CD14-positive monocyte (primary cell): ENCODE measurements at regions not wholly inside any gene's neighbourhood (a gene's known extent, or its start where the extent isn't known, plus 50 kb on each side); places are given as distances from the start of the nearest gene placed in this dataset.

Source experiments
- DNase-seq, 3 donors: peaks; one replicate each; pipeline ENCODE4 v3.0.0-alpha.2; 2011 to 2022
- H2AFZ ChIP-seq: 2 replicates; pipeline ENCODE4 v1.6.0; 2012; ENCODE audit warnings: mild to moderate bottlenecking, low read depth, low read length, inconsistent platforms; ENCODE audit not compliant: insufficient read depth, poor library complexity, severe bottlenecking
- H3K27ac ChIP-seq, 2 donors: 1 replicate in 1 of 2; 2 replicates in 1 of 2; pipeline ENCODE4 v1.5.1; 2012 to 2013; ENCODE audit warnings: low read length in 2 of 2, control low read depth in 1 of 2, inconsistent platforms in 1 of 2, low read depth in 1 of 2, mild to moderate bottlenecking in 1 of 2
- H3K27me3 ChIP-seq, 2 donors: one replicate each; pipeline versions ENCODE4 v1.6.0 to v1.6.1; 2011 to 2013; ENCODE audit warnings: low read length in 2 of 2; ENCODE audit not compliant: control insufficient read depth in 2 of 2, insufficient read depth in 2 of 2
- H3K36me3 ChIP-seq, 2 donors: replicated peaks in 1 of 2; 1 replicate in 1 of 2; 2 replicates in 1 of 2; pipeline versions ENCODE4 v1.5.1 to v1.6.1; 2012 to 2013; ENCODE audit warnings: low read length in 2 of 2, control low read depth in 1 of 2, inconsistent platforms in 1 of 2, mild to moderate bottlenecking in 1 of 2; ENCODE audit not compliant: insufficient read depth in 2 of 2, control insufficient read depth in 1 of 2
- H3K4me1 ChIP-seq, 2 donors: 1 replicate in 1 of 2; 2 replicates in 1 of 2; pipeline versions ENCODE4 v1.5.1 to v1.6.1; 2012 to 2013; ENCODE audit warnings: low read length in 2 of 2, control low read depth in 1 of 2, inconsistent platforms in 1 of 2, mild to moderate bottlenecking in 1 of 2, moderate library complexity in 1 of 2; ENCODE audit not compliant: insufficient read depth in 2 of 2, control insufficient read depth in 1 of 2
- H3K4me2 ChIP-seq: replicated peaks from 2 replicates; pipeline ENCODE3; 2012; ENCODE audit warnings: low read length, moderate library complexity, mild to moderate bottlenecking; ENCODE audit not compliant: poor library complexity, severe bottlenecking; ENCODE audit errors: extremely low read depth
- H3K4me3 ChIP-seq, 3 experiments: fragments of 200-600 bp in 1 of 3; sonication (generic) in 1 of 3; replicated peaks in 1 of 3; 1 replicate in 2 of 3; 2 replicates in 1 of 3; pipeline ENCODE4 v1.5.1; 2011 to 2013; ENCODE audit warnings: low read length in 3 of 3, mild to moderate bottlenecking in 3 of 3, control low read depth in 2 of 3, low read depth in 2 of 3, inconsistent platforms in 1 of 3, moderate library complexity in 1 of 3
- H3K79me2 ChIP-seq: 2 replicates; pipeline ENCODE4 v1.6.0; 2012; ENCODE audit warnings: mild to moderate bottlenecking, control low read depth, inconsistent platforms, low read length, moderate library complexity; ENCODE audit not compliant: insufficient read depth
- H3K9ac ChIP-seq: 2 replicates; pipeline ENCODE4 v1.6.0; 2017; ENCODE audit warnings: low read length, mild to moderate bottlenecking; ENCODE audit not compliant: insufficient read depth, poor library complexity, severe bottlenecking
- H3K9me3 ChIP-seq, 2 donors: replicated peaks in 1 of 2; 1 replicate in 1 of 2; 2 replicates in 1 of 2; pipeline versions ENCODE4 v1.5.1 to v1.6.1; 2012 to 2013; ENCODE audit warnings: low read length in 2 of 2, control low read depth in 1 of 2; ENCODE audit not compliant: control insufficient read depth in 1 of 2, insufficient read depth in 1 of 2
- H4K20me1 ChIP-seq: 2 replicates; pipeline ENCODE4 v1.6.0; 2012; ENCODE audit warnings: mild to moderate bottlenecking, low read length, control low read depth, moderate library complexity; ENCODE audit not compliant: insufficient read depth
- H3K27ac Mint-ChIP-seq, 7 donors: one replicate each; pipeline ENCODE4 v1.8.0; 2020; ENCODE audit warnings: mild to moderate bottlenecking in 7 of 7, mixed read lengths in 7 of 7, moderate library complexity in 6 of 7, inconsistent platforms in 2 of 7
- H3K27me3 Mint-ChIP-seq, 3 donors: one replicate each; pipeline ENCODE4 v1.8.0; 2021 to 2022; ENCODE audit warnings: low read depth in 3 of 3, mild to moderate bottlenecking in 3 of 3, mixed read lengths in 3 of 3, moderate library complexity in 3 of 3, inconsistent platforms in 1 of 3
- H3K36me3 Mint-ChIP-seq, 2 donors: one replicate each; pipeline ENCODE4 v1.8.0; 2020; ENCODE audit warnings: mixed read lengths in 2 of 2, inconsistent platforms in 1 of 2, mild to moderate bottlenecking in 1 of 2
- H3K4me1 Mint-ChIP-seq: one replicate; pipeline ENCODE4 v1.8.0; 2020; ENCODE audit warnings: mild to moderate bottlenecking, mixed read lengths
- H3K4me3 Mint-ChIP-seq, 2 donors: one replicate each; pipeline ENCODE4 v1.8.0; 2020; ENCODE audit warnings: mild to moderate bottlenecking in 2 of 2, mixed read lengths in 2 of 2, moderate library complexity in 1 of 2
- H3K9me3 Mint-ChIP-seq, 7 donors: one replicate each; pipeline ENCODE4 v1.8.0; 2020 to 2022; ENCODE audit warnings: mixed read lengths in 7 of 7, mild to moderate bottlenecking in 6 of 7, moderate library complexity in 6 of 7, inconsistent platforms in 2 of 7
- WGBS: methylation state at CpG from one replicate; pipeline ENCODE4 v1.1.5; 2013; ENCODE audit warnings: missing lambda C conversion rate; ENCODE audit not compliant: insufficient coverage; 5-methylcytosine and 5-hydroxymethylcytosine counted together
- intact Hi-C, 2 donors: fragments of 100-400 bp; cut with micrococcal nuclease; formaldehyde crosslinking; loops; one replicate each; pipeline versions ENCODE4 v1.15.0 to v1.15.1; 2023
- TF ChIP-seq, protein P1 (sequence below): fragments of 200-600 bp; IDR thresholded peaks from one replicate; pipeline ENCODE4 v1.8.0; 2022; ENCODE audit warnings: antibody characterized with exemption, mild to moderate bottlenecking

DNA sequence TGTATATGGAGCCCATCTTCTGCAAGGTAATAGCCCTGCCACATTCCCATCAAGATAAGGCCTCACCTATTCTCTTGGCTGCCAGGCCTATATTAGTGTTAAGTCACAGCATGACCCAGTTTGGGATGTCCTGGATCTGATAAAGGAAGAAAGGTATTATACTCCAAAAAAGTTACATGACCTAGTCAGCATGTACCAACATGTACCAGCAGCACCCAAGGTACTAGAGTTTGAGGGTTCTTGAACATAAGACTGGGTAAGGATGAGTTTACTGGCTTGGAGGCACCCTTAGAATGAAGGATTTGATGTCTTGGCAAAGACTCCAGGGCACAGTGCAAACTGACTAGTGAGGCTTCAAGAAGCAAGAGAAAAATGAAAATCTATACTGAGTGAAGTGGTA is 232.5 kb downstream of the SQOR start:
- no peak overlapping the region for H3K27ac Mint-ChIP-seq
- H3K27me3 Mint-ChIP-seq, result peaks cover 1 to 3% (median 2%) of the 10 kb centered on the region in 3 donors
- no peak overlapping the region for H2AFZ ChIP-seq
- no peak overlapping the region for H3K27ac ChIP-seq
- no peaks in the 10 kb centered on the region for H3K79me2 ChIP-seq
- no peaks in the 10 kb centered on the region for H3K27me3 ChIP-seq
- H3K4me1 Mint-ChIP-seq, result no peaks in the 10 kb centered on the region
- H3K4me1 ChIP-seq, result no peaks in the 10 kb centered on the region
- no peak for DNase-seq
- H3K36me3 Mint-ChIP-seq, result no peaks in the 10 kb centered on the region
- TF ChIP-seq, protein P1, sequence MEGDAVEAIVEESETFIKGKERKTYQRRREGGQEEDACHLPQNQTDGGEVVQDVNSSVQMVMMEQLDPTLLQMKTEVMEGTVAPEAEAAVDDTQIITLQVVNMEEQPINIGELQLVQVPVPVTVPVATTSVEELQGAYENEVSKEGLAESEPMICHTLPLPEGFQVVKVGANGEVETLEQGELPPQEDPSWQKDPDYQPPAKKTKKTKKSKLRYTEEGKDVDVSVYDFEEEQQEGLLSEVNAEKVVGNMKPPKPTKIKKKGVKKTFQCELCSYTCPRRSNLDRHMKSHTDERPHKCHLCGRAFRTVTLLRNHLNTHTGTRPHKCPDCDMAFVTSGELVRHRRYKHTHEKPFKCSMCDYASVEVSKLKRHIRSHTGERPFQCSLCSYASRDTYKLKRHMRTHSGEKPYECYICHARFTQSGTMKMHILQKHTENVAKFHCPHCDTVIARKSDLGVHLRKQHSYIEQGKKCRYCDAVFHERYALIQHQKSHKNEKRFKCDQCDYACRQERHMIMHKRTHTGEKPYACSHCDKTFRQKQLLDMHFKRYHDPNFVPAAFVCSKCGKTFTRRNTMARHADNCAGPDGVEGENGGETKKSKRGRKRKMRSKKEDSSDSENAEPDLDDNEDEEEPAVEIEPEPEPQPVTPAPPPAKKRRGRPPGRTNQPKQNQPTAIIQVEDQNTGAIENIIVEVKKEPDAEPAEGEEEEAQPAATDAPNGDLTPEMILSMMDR, result no peak
- no peak overlapping the region for H3K4me3 Mint-ChIP-seq
- H3K36me3 ChIP-seq, result no peaks in the 10 kb centered on the region
- H3K9ac ChIP-seq, result no peak overlapping the region
- H3K9me3 Mint-ChIP-seq, result peaks cover 8 to 29% (median 16%) of the 10 kb centered on the region in 7 donors
- peaks cover 10 to 13% of the 10 kb centered on the region in 2 donors for H3K9me3 ChIP-seq
- H3K4me2 ChIP-seq, result no peak overlapping the region
- intact Hi-C loops, result no loop called here
- H3K4me3 ChIP-seq, result no peak overlapping the region
- H4K20me1 ChIP-seq, result no peaks in the 10 kb centered on the region

DNA sequence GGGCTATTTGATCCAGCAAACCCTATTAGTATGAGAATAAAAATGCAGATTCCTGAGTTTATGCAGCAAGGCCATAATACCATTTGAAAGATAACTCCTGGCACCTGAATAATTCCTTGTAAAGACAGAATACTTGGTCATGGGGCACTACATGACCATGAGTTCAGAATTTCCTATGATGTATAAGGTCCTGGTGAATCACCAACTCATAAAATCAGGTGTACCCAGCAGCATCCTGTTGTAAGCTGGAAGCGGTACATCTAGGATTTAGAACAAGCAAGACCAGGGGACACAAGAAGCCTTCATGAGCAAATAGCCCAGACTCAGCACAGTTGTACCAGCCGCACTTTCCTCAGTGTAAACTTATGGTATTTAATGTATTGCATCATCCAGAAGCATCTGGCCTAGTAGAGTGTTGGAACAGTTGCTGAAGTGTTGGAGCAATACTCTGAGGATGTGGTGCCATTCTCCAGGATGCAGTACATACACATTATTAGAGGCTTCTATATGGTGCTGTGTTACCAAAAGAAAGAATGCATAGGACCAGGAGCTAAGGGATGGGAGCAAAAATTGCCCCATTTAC is 233.4 kb downstream of the SQOR start:
- Histone ChIP-seq H4K20me1 (no peaks in the 10 kb centered on the region), H3K4me2 (no peak overlapping the region), H3K36me3 (no peaks in the 10 kb centered on the region), H3K4me3 (no peak overlapping the region), H3K9me3 (peaks cover 11 to 13% of the 10 kb centered on the region in 2 donors), H2AFZ (no peak overlapping the region), H3K27ac (no peak overlapping the region), H3K9ac (no peak overlapping the region), H3K27me3 (no peaks in the 10 kb centered on the region), H3K4me1 (no peaks in the 10 kb centered on the region), H3K79me2 (no peaks in the 10 kb centered on the region)
- H3K4me1 Mint-ChIP-seq, result no peaks in the 10 kb centered on the region
- intact Hi-C loops, result no loop called here
- peaks cover 11 to 37% (median 17%) of the 10 kb centered on the region in 7 donors for H3K9me3 Mint-ChIP-seq
- no peak overlapping the region for H3K4me3 Mint-ChIP-seq
- peaks cover 1 to 3% (median 2%) of the 10 kb centered on the region in 3 donors for H3K27me3 Mint-ChIP-seq
- DNase-seq, result no peak
- WGBS, result 86% methylated on average over 2 of the region's 2 CpGs
- H3K27ac Mint-ChIP-seq, result no peak overlapping the region
- H3K36me3 Mint-ChIP-seq, result no peaks in the 10 kb centered on the region
- TF ChIP-seq, protein P1, result no peak
